PC-3 (cell line): ENCODE measurements at regions not wholly inside any gene's neighbourhood (a gene's known extent, or its start where the extent isn't known, plus 50 kb on each side); places are given as distances from the start of the nearest gene placed in this dataset.
A peak's percentile ranks its signal among the peaks of the same experiment; 100 is the strongest.

Source experiments
- CTCF ChIP-seq: fragments of 300-600 bp; sonication (generic); conservative IDR thresholded peaks from 2 replicates; pipeline ENCODE4 v1.5.1; 2017; ENCODE audit warnings: antibody characterized with exemption, low read depth, mild to moderate bottlenecking, low read length
- EZH2 ChIP-seq: fragments of 300-600 bp; sonication (generic); IDR thresholded peaks from one replicate; pipeline ENCODE4 v1.6.1; 2017; ENCODE audit warnings: antibody characterized with exemption, mild to moderate bottlenecking, low read length; ENCODE audit not compliant: unreplicated experiment

GRCh38 chr5:145347026-145347616 lies 488.0 kb downstream of the PRELID2 start:
- TF ChIP-seq EZH2: no peak
- peak; percentile 61 for TF ChIP-seq CTCF
